ENCODE measurements at regions not wholly inside any gene's neighbourhood (a gene's known extent, or its start where the extent isn't known, plus 50 kb on each side); places are given as distances from the start of the nearest gene placed in this dataset.

GRCh38 chr1:209375097-209375496, 208.4 kb upstream of the CAMK1G start:
- H3K36me3 Mint-ChIP-seq (ENCODE audit: low read depth) = no peaks in the 10 kb centered on the region
- H3K4me3 Mint-ChIP-seq = no peak overlapping the region
- peaks cover 6% of the 10 kb centered on the region for H3K27me3 Mint-ChIP-seq
- H3K4me1 Mint-ChIP-seq = no peaks in the 10 kb centered on the region
- no peak overlapping the region for H3K27ac Mint-ChIP-seq
- intact Hi-C loops (cut with micrococcal nuclease) = no loop called here
- no peaks in the 10 kb centered on the region for H3K9me3 Mint-ChIP-seq
- DNase-seq = no peak

GRCh38 chr1:209375671-209376365, 207.7 kb upstream of the CAMK1G start:
- H3K4me1 Mint-ChIP-seq = no peaks in the 10 kb centered on the region
- no peak overlapping the region for H3K27ac Mint-ChIP-seq
- H3K27me3 Mint-ChIP-seq = peaks cover 6% of the 10 kb centered on the region
- H3K36me3 Mint-ChIP-seq (ENCODE audit: low read depth) = no peaks in the 10 kb centered on the region
- H3K9me3 Mint-ChIP-seq = no peaks in the 10 kb centered on the region
- DNase-seq = no peak
- intact Hi-C loops (cut with micrococcal nuclease) = no loop called here
- no peak overlapping the region for H3K4me3 Mint-ChIP-seq

GRCh38 chr1:209376774-209377173, 206.7 kb upstream of the CAMK1G start:
- H3K9me3 Mint-ChIP-seq = no peaks in the 10 kb centered on the region
- no peak overlapping the region for H3K4me3 Mint-ChIP-seq
- intact Hi-C loops (cut with micrococcal nuclease) = no loop called here
- no peaks in the 10 kb centered on the region for H3K36me3 Mint-ChIP-seq (ENCODE audit: low read depth)
- DNase-seq = no peak
- peaks cover 6% of the 10 kb centered on the region for H3K27me3 Mint-ChIP-seq
- H3K4me1 Mint-ChIP-seq = no peaks in the 10 kb centered on the region
- H3K27ac Mint-ChIP-seq = no peak overlapping the region

DNA sequence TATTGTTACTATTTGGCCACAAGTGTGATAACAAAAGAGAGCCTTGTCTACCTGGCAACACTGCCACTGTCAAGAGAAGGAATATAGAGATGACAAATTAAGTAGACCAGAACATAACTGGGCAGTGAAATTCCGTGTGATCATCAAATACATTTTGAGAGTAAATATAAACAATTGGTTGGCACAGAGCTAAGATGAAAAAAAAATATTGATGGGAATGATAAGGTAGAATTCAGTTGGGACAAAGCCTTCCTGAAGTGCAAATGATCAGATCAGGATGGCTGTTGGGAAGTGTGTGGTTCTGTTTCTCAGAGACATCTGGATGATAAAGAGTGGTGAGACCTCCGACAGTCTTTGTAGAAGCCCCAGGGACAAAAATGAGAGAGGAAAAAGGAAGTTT, 205.5 kb upstream of the CAMK1G start:
- intact Hi-C loops (cut with micrococcal nuclease) = no loop called here

DNA sequence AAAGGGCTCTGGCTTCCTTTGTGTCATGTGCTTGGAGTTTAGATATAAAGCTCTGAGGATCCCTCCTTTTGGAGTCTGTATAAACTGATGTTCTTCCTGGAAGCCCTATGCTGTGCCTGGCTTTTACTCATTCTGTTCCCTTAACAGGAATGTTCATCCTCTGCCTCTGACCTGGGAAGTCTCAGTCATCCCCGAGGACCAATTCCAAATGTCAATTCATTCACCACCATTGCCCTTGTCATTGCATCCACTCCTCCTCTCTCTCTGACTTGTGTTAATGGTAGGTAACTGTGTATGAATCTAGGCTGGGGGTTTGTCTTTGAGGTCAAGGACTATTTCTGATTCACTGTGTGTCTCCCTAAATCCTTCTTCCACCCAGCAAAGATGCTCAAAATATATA, 204.2 kb upstream of the CAMK1G start:
- H3K27me3 Mint-ChIP-seq = peaks cover 6% of the 10 kb centered on the region
- H3K4me1 Mint-ChIP-seq = no peaks in the 10 kb centered on the region
- no peak overlapping the region for H3K27ac Mint-ChIP-seq
- no peak for DNase-seq
- intact Hi-C loops (cut with micrococcal nuclease) = no loop called here
- no peaks in the 10 kb centered on the region for H3K36me3 Mint-ChIP-seq (ENCODE audit: low read depth)
- H3K9me3 Mint-ChIP-seq = no peaks in the 10 kb centered on the region
- no peak overlapping the region for H3K4me3 Mint-ChIP-seq

More for the DNA sequence above, 205.5 kb upstream of the CAMK1G start:
- no peak for DNase-seq
- H3K36me3 Mint-ChIP-seq (ENCODE audit: low read depth) = no peaks in the 10 kb centered on the region
- H3K4me1 Mint-ChIP-seq = no peaks in the 10 kb centered on the region
- H3K27ac Mint-ChIP-seq = no peak overlapping the region
- no peaks in the 10 kb centered on the region for H3K9me3 Mint-ChIP-seq
- peaks cover 6% of the 10 kb centered on the region for H3K27me3 Mint-ChIP-seq
- H3K4me3 Mint-ChIP-seq = no peak overlapping the region

DNA sequence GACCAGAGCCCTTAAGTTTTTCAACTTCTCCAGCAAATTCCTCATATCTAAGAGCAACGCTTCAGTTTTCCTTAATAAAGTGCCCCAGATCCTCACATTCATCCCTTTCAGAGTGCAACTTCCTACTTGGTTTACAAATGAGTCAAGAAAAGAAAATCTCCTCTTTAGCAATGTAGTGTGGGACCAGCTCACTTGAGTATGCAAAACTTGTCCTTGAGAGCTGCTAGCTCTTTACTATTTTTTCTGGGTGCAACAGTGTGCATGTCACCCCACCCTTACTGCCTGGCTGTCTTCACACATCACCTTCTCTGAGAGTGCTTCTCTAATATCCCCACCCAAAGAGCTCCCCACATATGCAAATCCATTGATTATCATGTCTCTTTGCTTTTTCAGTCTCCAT, 203.1 kb upstream of the CAMK1G start:
- no peaks in the 10 kb centered on the region for H3K36me3 Mint-ChIP-seq (ENCODE audit: low read depth)

GRCh38 chr1:209382231-209383100, 201.0 kb upstream of the CAMK1G start:
- DNase-seq = no peak
- peaks cover 6% of the 10 kb centered on the region for H3K27me3 Mint-ChIP-seq
- no peaks in the 10 kb centered on the region for H3K9me3 Mint-ChIP-seq
- H3K36me3 Mint-ChIP-seq (ENCODE audit: low read depth) = no peaks in the 10 kb centered on the region
- intact Hi-C loops (cut with micrococcal nuclease) = no loop called here
- H3K4me3 Mint-ChIP-seq = no peak overlapping the region
- no peaks in the 10 kb centered on the region for H3K4me1 Mint-ChIP-seq
- no peak overlapping the region for H3K27ac Mint-ChIP-seq

More for the DNA sequence above, 203.1 kb upstream of the CAMK1G start:
- Mint-ChIP-seq H3K4me3 (no peak overlapping the region), H3K27ac (no peak overlapping the region), H3K27me3 (peaks cover 8% of the 10 kb centered on the region), H3K4me1 (no peaks in the 10 kb centered on the region), H3K9me3 (no peaks in the 10 kb centered on the region)
- intact Hi-C loops (cut with micrococcal nuclease) = no loop called here
- no peak for DNase-seq

DNA sequence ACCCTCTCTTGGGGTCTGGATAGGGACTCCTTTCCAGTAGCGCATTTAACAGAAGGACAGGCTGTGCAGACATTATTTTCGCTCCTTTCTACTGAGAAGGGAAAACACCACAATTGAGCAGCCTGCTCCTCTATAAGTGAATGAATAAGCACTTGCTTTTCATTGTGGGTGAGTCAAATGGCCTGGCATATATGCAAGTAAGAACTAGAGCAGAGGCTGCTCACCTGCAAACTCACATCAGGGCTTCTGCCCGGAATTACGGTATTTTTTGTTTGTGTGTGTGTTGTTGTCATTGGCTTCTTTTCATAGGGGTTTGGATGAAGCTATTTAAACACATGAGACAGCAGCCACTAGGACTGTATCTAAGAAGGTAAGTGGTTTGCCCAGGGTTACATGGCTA, 200.1 kb upstream of the CAMK1G start:
- DNase-seq = no peak
- H3K27me3 Mint-ChIP-seq = peaks cover 5% of the 10 kb centered on the region
- no peaks in the 10 kb centered on the region for H3K36me3 Mint-ChIP-seq (ENCODE audit: low read depth)
- no peaks in the 10 kb centered on the region for H3K4me1 Mint-ChIP-seq
- H3K27ac Mint-ChIP-seq = no peak overlapping the region
- intact Hi-C loops (cut with micrococcal nuclease) = no loop called here
- no peak overlapping the region for H3K4me3 Mint-ChIP-seq
- no peaks in the 10 kb centered on the region for H3K9me3 Mint-ChIP-seq

- Mint-ChIP-seq H3K27ac (no peak overlapping the region), H3K27me3 (peaks cover 5% of the 10 kb centered on the region), H3K9me3 (no peaks in the 10 kb centered on the region), H3K4me1 (no peaks in the 10 kb centered on the region), H3K36me3 (ENCODE audit: low read depth) (no peaks in the 10 kb centered on the region), H3K4me3 (no peak overlapping the region)
- intact Hi-C loops (cut with micrococcal nuclease) = no loop called here
- no peak for DNase-seq
Measured at GRCh38 chr1:209383907-209384709, 199.4 kb upstream of the CAMK1G start.

GRCh38 chr1:209384710-209385550, 198.6 kb upstream of the CAMK1G start:
- H3K4me3 Mint-ChIP-seq = no peak overlapping the region
- H3K4me1 Mint-ChIP-seq = no peaks in the 10 kb centered on the region
- H3K27me3 Mint-ChIP-seq = peaks cover 6% of the 10 kb centered on the region

DNA sequence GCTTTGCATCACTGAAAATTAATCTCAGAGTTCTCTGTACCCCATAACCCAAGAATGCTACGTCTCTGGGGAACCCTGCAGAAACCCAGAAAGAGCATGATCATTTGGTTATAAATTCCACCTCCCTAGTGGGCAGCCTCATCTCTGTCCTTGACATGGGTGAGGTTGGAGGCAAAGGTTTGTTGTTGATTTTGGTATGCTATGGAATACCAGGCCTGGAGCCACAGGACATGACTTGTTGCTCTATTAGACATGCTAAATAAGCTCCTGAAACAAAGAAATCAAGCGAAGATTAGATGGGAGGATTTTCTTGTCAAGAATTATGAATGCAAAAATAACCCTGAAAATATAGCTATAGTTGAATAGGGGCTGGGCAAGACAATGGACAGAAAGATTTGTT, 197.4 kb upstream of the CAMK1G start:
- intact Hi-C loops (cut with micrococcal nuclease) = no loop called here
- no peak overlapping the region for H3K4me3 Mint-ChIP-seq
- H3K27me3 Mint-ChIP-seq = peaks cover 6% of the 10 kb centered on the region
- no peak overlapping the region for H3K27ac Mint-ChIP-seq
- no peaks in the 10 kb centered on the region for H3K9me3 Mint-ChIP-seq
- H3K4me1 Mint-ChIP-seq = no peaks in the 10 kb centered on the region
- no peaks in the 10 kb centered on the region for H3K36me3 Mint-ChIP-seq (ENCODE audit: low read depth)
- no peak for DNase-seq

More at GRCh38 chr1:209384710-209385550, 198.6 kb upstream of the CAMK1G start:
- Mint-ChIP-seq H3K36me3 (ENCODE audit: low read depth) (no peaks in the 10 kb centered on the region), H3K27ac (no peak overlapping the region), H3K9me3 (no peaks in the 10 kb centered on the region)
- intact Hi-C loops (cut with micrococcal nuclease) = no loop called here
- no peak for DNase-seq

GRCh38 chr1:209387271-209387968, 196.1 kb upstream of the CAMK1G start:
- DNase-seq = no peak
- intact Hi-C loops (cut with micrococcal nuclease) = no loop called here
- H3K36me3 Mint-ChIP-seq (ENCODE audit: low read depth) = no peaks in the 10 kb centered on the region
- H3K9me3 Mint-ChIP-seq = no peaks in the 10 kb centered on the region
- no peak overlapping the region for H3K4me3 Mint-ChIP-seq
- H3K4me1 Mint-ChIP-seq = no peaks in the 10 kb centered on the region
- peaks cover 8% of the 10 kb centered on the region for H3K27me3 Mint-ChIP-seq
- no peak overlapping the region for H3K27ac Mint-ChIP-seq

DNA sequence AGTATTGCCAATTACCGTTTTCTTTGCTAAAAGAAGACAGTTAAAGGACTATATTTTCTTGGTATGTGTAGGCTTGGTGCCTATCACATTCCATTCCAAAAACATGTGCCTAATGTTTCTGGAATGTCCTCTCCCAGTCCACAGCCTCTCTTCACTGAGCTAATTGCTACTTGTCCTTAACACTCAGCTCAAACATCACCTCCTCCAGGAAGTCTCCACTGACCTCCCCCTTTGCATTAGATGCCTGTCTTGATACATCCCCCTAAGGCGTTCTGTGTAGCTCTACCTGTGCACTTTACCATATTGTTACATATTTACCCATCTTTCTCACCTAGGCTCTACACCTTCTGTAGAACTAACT, 195.6 kb upstream of the CAMK1G start:
- no peaks in the 10 kb centered on the region for H3K36me3 Mint-ChIP-seq (ENCODE audit: low read depth)
- no peak overlapping the region for H3K4me3 Mint-ChIP-seq
- no peak for DNase-seq
- no peaks in the 10 kb centered on the region for H3K9me3 Mint-ChIP-seq
- H3K4me1 Mint-ChIP-seq = no peaks in the 10 kb centered on the region
- H3K27me3 Mint-ChIP-seq = peaks cover 8% of the 10 kb centered on the region
- H3K27ac Mint-ChIP-seq = no peak overlapping the region
- intact Hi-C loops (cut with micrococcal nuclease) = no loop called here

All from activated CD4-positive, alpha-beta T cell treated with anti-CD3 and anti-CD28 coated beads, Interleukin-2, amount 10 ng/mL, durations not matched to agents 24 days and 14 days (primary cell).